Skeletal muscle tissue (tissue), 3 donors: ENCODE measurements at regions not wholly inside any gene's neighbourhood (a gene's known extent, or its start where the extent isn't known, plus 50 kb on each side); places are given as distances from the start of the nearest gene placed in this dataset.
"Not testable (repeated sequence)": the region's sequence is repeated elsewhere in the genome, so short reads cannot be mapped to it uniquely, and the experiment has no call there.

Source experiments
- H3K27ac ChIP-seq: one replicate; pipeline ENCODE4 v1.7.0; 2013; ENCODE audit warnings: mild to moderate bottlenecking, low read depth, low read length, inconsistent platforms
- H3K27me3 ChIP-seq, 3 donors: one replicate each; pipeline ENCODE4 v1.7.0; 2013; ENCODE audit warnings: low read length in 3 of 3; ENCODE audit not compliant: control insufficient read depth in 3 of 3, insufficient read depth in 3 of 3
- H3K36me3 ChIP-seq, 3 donors: one replicate each; pipeline ENCODE4 v1.7.0; 2013; ENCODE audit warnings: low read length in 3 of 3; ENCODE audit not compliant: control insufficient read depth in 3 of 3, insufficient read depth in 3 of 3
- H3K4me1 ChIP-seq, 3 donors: one replicate each; pipeline ENCODE4 v1.7.0; 2013; ENCODE audit warnings: low read length in 3 of 3, mild to moderate bottlenecking in 3 of 3; ENCODE audit not compliant: control insufficient read depth in 3 of 3, insufficient read depth in 3 of 3
- H3K4me3 ChIP-seq, 3 donors: one replicate each; pipeline ENCODE4 v1.7.0; 2013; ENCODE audit warnings: low read length in 3 of 3
- H3K9ac ChIP-seq, 3 donors: one replicate each; pipeline ENCODE4 v1.7.0; 2013; ENCODE audit warnings: low read length in 3 of 3, mild to moderate bottlenecking in 3 of 3, moderate library complexity in 2 of 3, low read depth in 1 of 3
- H3K9me3 ChIP-seq, 3 donors: one replicate each; pipeline ENCODE4 v1.7.0; 2013; ENCODE audit warnings: low read length in 3 of 3; ENCODE audit not compliant: control insufficient read depth in 3 of 3
- donor health status: Osteomylitis.

DNA sequence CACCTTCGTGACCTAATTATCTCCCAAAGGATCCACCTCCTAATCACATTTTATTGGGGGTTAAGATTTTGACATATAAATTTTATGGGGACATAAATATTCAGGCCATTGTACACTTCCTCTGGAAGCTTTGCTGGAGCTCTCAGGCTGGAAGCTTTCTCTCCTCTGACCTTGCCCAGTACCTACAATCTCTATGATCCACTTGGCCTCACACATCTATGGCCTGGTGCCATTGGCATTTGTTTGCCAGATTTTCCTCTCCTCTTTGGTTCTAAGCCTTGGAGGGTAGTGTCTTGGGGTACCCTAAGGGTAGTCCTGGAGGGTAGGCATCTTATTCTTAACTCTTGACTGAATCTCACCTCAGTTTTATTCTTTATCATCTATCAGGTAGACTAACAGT is 79.0 kb downstream of the HLX start:
- no peaks in the 10 kb centered on the region for H3K9me3 ChIP-seq
- H3K4me3 ChIP-seq = no peak overlapping the region
- H3K27me3 ChIP-seq = no peaks in the 10 kb centered on the region
- H3K9ac ChIP-seq = no peak overlapping the region
- H3K27ac ChIP-seq = no peak overlapping the region
- H3K4me1 ChIP-seq = peaks cover 0 to 4% (median 0%) of the 10 kb centered on the region in 3 donors
- no peaks in the 10 kb centered on the region for H3K36me3 ChIP-seq

DNA sequence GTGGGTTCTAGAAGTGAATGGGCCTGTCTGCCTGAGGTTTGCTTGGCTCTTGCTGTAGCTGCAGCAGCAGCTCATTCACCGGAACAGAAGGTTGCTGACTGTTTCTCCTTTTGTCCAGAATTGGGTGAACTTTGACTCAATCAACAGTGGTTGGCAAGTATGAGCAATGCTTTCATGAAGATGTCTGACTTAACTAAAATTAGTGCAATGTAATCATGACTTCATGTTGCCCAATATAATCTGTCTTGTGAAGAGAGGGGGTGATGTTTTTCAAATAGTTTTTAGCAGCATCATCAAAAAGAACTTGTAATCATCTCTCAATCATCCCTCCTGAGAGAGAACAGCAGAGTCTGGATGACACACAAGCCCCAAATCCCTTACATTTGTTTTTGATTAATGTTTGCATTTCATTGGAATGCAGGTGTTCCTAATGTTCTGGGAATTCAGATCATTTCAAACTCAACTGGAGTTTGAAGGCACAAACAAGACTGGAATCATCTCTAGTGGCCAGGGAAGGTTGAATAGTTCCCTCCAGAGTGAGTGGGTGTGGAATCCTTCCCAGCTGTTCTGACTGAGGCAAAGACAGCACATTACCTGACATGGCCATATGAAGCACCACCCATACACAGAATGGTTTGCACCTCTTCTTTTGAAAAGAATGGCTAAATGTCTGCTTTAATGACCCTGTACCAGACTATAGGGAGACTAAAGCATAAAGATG is 82.9 kb downstream of the HLX start:
- no peak overlapping the region for H3K4me3 ChIP-seq
- H3K4me1 ChIP-seq = peaks cover 0 to 4% (median 0%) of the 10 kb centered on the region in 3 donors
- no peak overlapping the region for H3K27ac ChIP-seq
- no peaks in the 10 kb centered on the region for H3K9me3 ChIP-seq
- H3K27me3 ChIP-seq = no peaks in the 10 kb centered on the region
- no peak overlapping the region for H3K9ac ChIP-seq
- H3K36me3 ChIP-seq = no peaks in the 10 kb centered on the region

GRCh38 chr1:220966041-220966440 is 86.8 kb downstream of the HLX start:
- Histone ChIP-seq H3K4me3 (no peak overlapping the region), H3K36me3 (no peaks in the 10 kb centered on the region), H3K4me1 (peaks cover 0 to 4% (median 0%) of the 10 kb centered on the region in 3 donors), H3K9ac (no peak overlapping the region), H3K9me3 (no peaks in the 10 kb centered on the region), H3K27me3 (no peaks in the 10 kb centered on the region), H3K27ac (no peak overlapping the region)

GRCh38 chr1:220966473-220966872 is 87.2 kb downstream of the HLX start:
- Histone ChIP-seq H3K27me3 (no peaks in the 10 kb centered on the region), H3K27ac (no peak overlapping the region), H3K36me3 (no peaks in the 10 kb centered on the region), H3K4me1 (peaks cover 0 to 4% (median 0%) of the 10 kb centered on the region in 3 donors), H3K4me3 (no peak overlapping the region), H3K9me3 (no peaks in the 10 kb centered on the region), H3K9ac (no peak overlapping the region)

DNA sequence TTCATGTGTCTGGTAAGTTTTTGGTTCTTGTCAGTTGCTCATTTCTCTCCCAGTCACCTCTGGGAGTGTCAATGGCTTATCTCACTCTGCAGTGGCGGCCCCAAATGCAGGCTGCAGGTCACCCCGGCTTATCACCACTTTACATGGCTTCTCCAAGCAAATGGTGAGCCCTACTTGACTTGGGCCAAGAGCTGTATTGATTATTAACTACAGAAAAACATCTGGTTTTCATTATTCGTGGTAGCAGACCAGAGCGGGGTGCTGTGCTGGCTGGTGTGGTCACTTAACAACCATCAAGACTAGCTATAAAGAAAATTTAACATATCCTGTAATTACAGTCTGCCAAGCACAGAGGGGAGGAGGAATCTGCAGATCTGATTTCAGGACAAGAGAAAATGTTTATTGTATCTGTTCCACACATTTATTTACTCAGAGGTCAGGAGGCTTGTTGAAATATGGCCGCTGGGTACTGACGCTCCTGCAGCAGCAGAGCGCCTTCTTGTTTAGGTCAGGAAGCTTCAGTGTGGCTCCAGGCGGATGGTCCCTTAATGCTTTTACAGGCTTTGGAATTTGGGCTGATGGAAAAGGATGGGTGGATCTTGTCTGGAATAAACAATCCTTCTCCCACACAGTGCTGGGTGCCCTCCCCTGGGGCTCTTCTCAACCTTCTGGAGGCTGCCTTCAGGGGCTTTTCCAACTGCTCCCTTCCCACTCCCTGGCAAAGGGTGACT is 87.8 kb downstream of the HLX start:
- peaks cover 0 to 4% (median 0%) of the 10 kb centered on the region in 3 donors for H3K4me1 ChIP-seq
- no peaks in the 10 kb centered on the region for H3K27me3 ChIP-seq
- H3K4me3 ChIP-seq = no peak overlapping the region
- H3K9me3 ChIP-seq = no peaks in the 10 kb centered on the region
- no peak overlapping the region for H3K9ac ChIP-seq
- H3K27ac ChIP-seq = no peak overlapping the region
- H3K36me3 ChIP-seq = no peaks in the 10 kb centered on the region

- no peak overlapping the region for H3K4me3 ChIP-seq
- H3K9me3 ChIP-seq = no peaks in the 10 kb centered on the region
- no peak overlapping the region for H3K27ac ChIP-seq
- H3K27me3 ChIP-seq = no peaks in the 10 kb centered on the region
- H3K9ac ChIP-seq = no peak overlapping the region
- H3K36me3 ChIP-seq = no peaks in the 10 kb centered on the region
- no peaks in the 10 kb centered on the region for H3K4me1 ChIP-seq
These were observed 88.7 kb downstream of the HLX start for GRCh38 chr1:220967911-220968310.

GRCh38 chr1:220969281-220969680 is 90.0 kb downstream of the HLX start:
- not testable (repeated sequence) for H3K9ac ChIP-seq

GRCh38 chr1:220970311-220970710 is 91.1 kb downstream of the HLX start:
- Histone ChIP-seq H3K36me3 (no peaks in the 10 kb centered on the region), H3K27me3 (no peaks in the 10 kb centered on the region), H3K27ac (no peak overlapping the region), H3K4me1 (no peaks in the 10 kb centered on the region), H3K4me3 (no peak overlapping the region), H3K9me3 (no peaks in the 10 kb centered on the region), H3K9ac (no peak overlapping the region)

More at GRCh38 chr1:220969281-220969680, 90.0 kb downstream of the HLX start:
- not testable (repeated sequence) for H3K27ac ChIP-seq, H3K27me3 ChIP-seq, H3K9me3 ChIP-seq, H3K4me3 ChIP-seq, H3K4me1 ChIP-seq, H3K36me3 ChIP-seq

GRCh38 chr1:220971221-220971620 is 92.0 kb downstream of the HLX start:
- Histone ChIP-seq H3K27me3 (no peaks in the 10 kb centered on the region), H3K9ac (no peak overlapping the region), H3K4me3 (no peak overlapping the region), H3K36me3 (no peaks in the 10 kb centered on the region), H3K4me1 (no peaks in the 10 kb centered on the region), H3K9me3 (no peaks in the 10 kb centered on the region), H3K27ac (no peak overlapping the region)

- Histone ChIP-seq H3K27ac (no peak overlapping the region), H3K4me3 (no peak overlapping the region), H3K9me3 (no peaks in the 10 kb centered on the region), H3K36me3 (no peaks in the 10 kb centered on the region), H3K4me1 (no peaks in the 10 kb centered on the region), H3K9ac (no peak overlapping the region), H3K27me3 (no peaks in the 10 kb centered on the region)
These were observed 95.2 kb downstream of the HLX start for GRCh38 chr1:220974431-220974830.
